ENCODE measurements at regions not wholly inside any gene's neighbourhood (a gene's known extent, or its start where the extent isn't known, plus 50 kb on each side); places are given as distances from the start of the nearest gene placed in this dataset.

- Histone ChIP-seq H3K9me3 (ENCODE audit: control insufficient read depth, insufficient read depth, low read depth, low read length) (no peaks in the 10 kb centered on the region), H3K27ac (ENCODE audit: extremely low read depth, low read depth, low read length) (no peak overlapping the region), H3K4me1 (ENCODE audit: control insufficient read depth, insufficient read depth, low read length) (no peaks in the 10 kb centered on the region), H3K36me3 (ENCODE audit: control insufficient read depth in 2 of 2, insufficient read depth in 1 of 2, low read length in 2 of 2) (no peaks in the 10 kb centered on the region), H3K4me3 (ENCODE audit: low read depth, low read length) (no peak overlapping the region)
- CTCF ChIA-PET = interaction anchor here (0.6 to 1.4 kb wide), 3 partner anchors 14 to 1359 kb away, joined by 3 read pairs; no protein-coding TSS in a partner anchor
- TF ChIP-seq KLF17 (tag by site-specific recombination; IDR thresholded peaks at IDR 0.05) (no peak), ZNF530 (tag by site-specific recombination; IDR thresholded peaks at IDR 0.05; ENCODE audit: low read depth) (no peak), ZBTB44 (tag by site-specific recombination; IDR thresholded peaks at IDR 0.05) (no peak), GLIS1 (tag by site-specific recombination; IDR thresholded peaks at IDR 0.05) (no peak), ZNF596 (tag by site-specific recombination; IDR thresholded peaks at IDR 0.05) (no peak), ZNF211 (tag by site-specific recombination; IDR thresholded peaks at IDR 0.05; ENCODE audit: low read depth) (no peak), ZNF366 (tag by site-specific recombination; conservative IDR thresholded peaks at IDR 0.05) (no peak), ZNF133 (tag by site-specific recombination; IDR thresholded peaks at IDR 0.05) (no peak), SALL2 (tag by site-specific recombination; IDR thresholded peaks at IDR 0.05; ENCODE audit: borderline replicate concordance) (no peak), ZNF398 (tag by site-specific recombination; IDR thresholded peaks at IDR 0.05) (no peak), ZIC2 (tag by site-specific recombination; IDR thresholded peaks at IDR 0.05) (no peak), ZBTB11 (tag by site-specific recombination; conservative IDR thresholded peaks at IDR 0.05; ENCODE audit: low read depth) (no peak), ZFP37 (tag by site-specific recombination; IDR thresholded peaks at IDR 0.05) (no peak), ZNF423 (tag by site-specific recombination; IDR thresholded peaks at IDR 0.05) (no peak), ZNF121 (tag by site-specific recombination; IDR thresholded peaks at IDR 0.05) (no peak), AEBP2 (tag by site-specific recombination; IDR thresholded peaks at IDR 0.05; ENCODE audit: borderline replicate concordance) (no peak), SCRT2 (tag by site-specific recombination; IDR thresholded peaks at IDR 0.05) (no peak), ZNF629 (tag by site-specific recombination; IDR thresholded peaks at IDR 0.05) (no peak)
- POLR2A ChIA-PET = no interaction called here
Measured at GRCh38 chr21:26782747-26783146, 62.5 kb downstream of the ADAMTS1 start.
